DOHH2 (cell line): ENCODE measurements at regions not wholly inside any gene's neighbourhood (a gene's known extent, or its start where the extent isn't known, plus 50 kb on each side); places are given as distances from the start of the nearest gene placed in this dataset.

ENCODE experiments used
- H3F3A ChIP-seq: fragments of 200-600 bp; sonication (generic), shearing (Covaris generic); 2 replicates; pipeline ENCODE4 v1.6.0; 2016; ENCODE audit warnings: antibody characterized with exemption, mild to moderate bottlenecking; ENCODE audit not compliant: control insufficient read depth, insufficient read depth
- H3K27ac ChIP-seq: fragments of 200-600 bp; sonication (generic); 2 replicates; pipeline ENCODE4 v1.5.1; 2014; ENCODE audit warnings: low read depth, mild to moderate bottlenecking, low read length, moderate library complexity
- H3K27me3 ChIP-seq: fragments of 200-600 bp; sonication (generic); 2 replicates; pipeline ENCODE4 v1.6.1; 2014; ENCODE audit warnings: mild to moderate bottlenecking, low read length, mixed read lengths; ENCODE audit not compliant: control insufficient read depth
- H3K36me3 ChIP-seq: fragments of 200-600 bp; sonication (generic); 2 replicates; pipeline ENCODE4 v1.6.1; 2014; ENCODE audit warnings: mild to moderate bottlenecking, low read length, moderate library complexity, mixed read lengths; ENCODE audit not compliant: control insufficient read depth
- H3K4me1 ChIP-seq: fragments of 200-600 bp; sonication (generic); 2 replicates; pipeline ENCODE4 v1.6.1; 2014; ENCODE audit warnings: mild to moderate bottlenecking, low read length, mixed read lengths; ENCODE audit not compliant: control insufficient read depth
- H3K4me2 ChIP-seq: fragments of 200-600 bp; sonication (generic); 2 replicates; pipeline ENCODE4 v1.6.0; 2014; ENCODE audit warnings: mild to moderate bottlenecking, low read length, moderate library complexity
- H3K4me3 ChIP-seq: fragments of 200-600 bp; sonication (generic); 2 replicates; pipeline ENCODE4 v1.5.1; 2014; ENCODE audit warnings: mild to moderate bottlenecking, low read length, mixed read lengths
- H3K79me2 ChIP-seq: fragments of 200-600 bp; sonication (generic); 2 replicates; pipeline ENCODE4 v1.6.1; 2014; ENCODE audit warnings: mild to moderate bottlenecking, low read length, mixed read lengths; ENCODE audit not compliant: control insufficient read depth
- H3K9me2 ChIP-seq: fragments of 200-600 bp; sonication (generic); replicated peaks from 2 replicates; pipeline ENCODE4 v1.6.1; 2014; ENCODE audit warnings: mild to moderate bottlenecking, low read length, mixed read lengths; ENCODE audit not compliant: control insufficient read depth
- H3K9me3 ChIP-seq: fragments of 200-600 bp; sonication (generic); 2 replicates; pipeline ENCODE4 v1.6.1; 2014; ENCODE audit warnings: antibody characterized with exemption, low read length, mixed read lengths; ENCODE audit not compliant: control insufficient read depth, insufficient read depth
- H4K20me1 ChIP-seq: fragments of 200-600 bp; sonication (generic); 2 replicates; pipeline ENCODE4 v1.6.0; 2014; ENCODE audit warnings: low read depth, mild to moderate bottlenecking, antibody characterized with exemption, low read length, moderate library complexity; ENCODE audit not compliant: control insufficient read depth, insufficient read depth
- CTCF ChIP-seq: fragments of 200-600 bp; sonication (generic); IDR thresholded peaks from one replicate; pipeline ENCODE4 v1.5.1; 2014; ENCODE audit warnings: antibody characterized with exemption, mild to moderate bottlenecking, low read depth, low read length; ENCODE audit not compliant: poor library complexity, severe bottlenecking
- EZH2phosphoT487 ChIP-seq: fragments of 200-600 bp; sonication (generic); IDR thresholded peaks from 2 replicates; pipeline ENCODE4 v1.6.1; 2017; ENCODE audit warnings: borderline replicate concordance, mild to moderate bottlenecking, antibody characterized with exemption, low read length, moderate library complexity, mixed read lengths

GRCh38 chr20:16158090-16158975 is 414.9 kb downstream of the KIF16B start:
- Histone ChIP-seq H3K27me3 (no peaks in the 10 kb centered on the region), H3K79me2 (no peaks in the 10 kb centered on the region), H3K27ac (no peak overlapping the region), H4K20me1 (no peaks in the 10 kb centered on the region), H3K4me2 (peak overlapping the region; percentile 32), H3K4me1 (peaks cover 17% of the 10 kb centered on the region), H3K36me3 (no peaks in the 10 kb centered on the region), H3K9me2 (peaks cover 2% of the 10 kb centered on the region), H3F3A (no peaks in the 10 kb centered on the region), H3K9me3 (no peaks in the 10 kb centered on the region), H3K4me3 (0 out of 2 replicates have a peak overlapping the region, but pooled peaks have one; percentile 21)
- no peak for TF ChIP-seq CTCF
- no peak for TF ChIP-seq EZH2phosphoT487

GRCh38 chr20:16147916-16148315 is 425.3 kb downstream of the KIF16B start:
- Histone ChIP-seq H3K4me2 (no peak overlapping the region), H3K27me3 (no peaks in the 10 kb centered on the region), H3K27ac (no peak overlapping the region), H3K36me3 (no peaks in the 10 kb centered on the region), H3K9me2 (no peaks in the 10 kb centered on the region), H4K20me1 (no peaks in the 10 kb centered on the region), H3K9me3 (no peaks in the 10 kb centered on the region), H3K79me2 (no peaks in the 10 kb centered on the region), H3K4me1 (no peaks in the 10 kb centered on the region), H3K4me3 (no peak overlapping the region), H3F3A (no peaks in the 10 kb centered on the region)
- TF ChIP-seq CTCF (no peak), EZH2phosphoT487 (no peak)

GRCh38 chr20:16147216-16147615 is 426.0 kb downstream of the KIF16B start:
- TF ChIP-seq EZH2phosphoT487 = no peak
- no peak for TF ChIP-seq CTCF
- Histone ChIP-seq H3K9me3 (no peaks in the 10 kb centered on the region), H3K79me2 (no peaks in the 10 kb centered on the region), H3K9me2 (no peaks in the 10 kb centered on the region), H3K27me3 (no peaks in the 10 kb centered on the region), H3K4me2 (no peak overlapping the region), H3K4me3 (no peak overlapping the region), H3K27ac (no peak overlapping the region), H3F3A (no peaks in the 10 kb centered on the region), H4K20me1 (no peaks in the 10 kb centered on the region), H3K36me3 (no peaks in the 10 kb centered on the region), H3K4me1 (no peaks in the 10 kb centered on the region)
